HCT116 (cell line): ENCODE measurements at regions not wholly inside any gene's neighbourhood (a gene's known extent, or its start where the extent isn't known, plus 50 kb on each side); places are given as distances from the start of the nearest gene placed in this dataset.
"Not testable (repeated sequence)": the region's sequence is repeated elsewhere in the genome, so short reads cannot be mapped to it uniquely, and the experiment has no call there.

Experiments
- ATAC-seq: fragments of 200-7000 bp; cut with Tn5 transposase; 2 replicates; pipeline ENCODE4 v1.9.1; 2020; ENCODE audit warnings: mild to moderate bottlenecking, moderate library complexity
- BruUV-seq: library from RNA; stranded (reverse); fragments of 400-500 nt; replicated peaks from 2 replicates; lab custom pipeline; 2021; lab: Mats Ljungman, UMichigan
- CTCF ChIA-PET: fragments of 300-600 bp; sonication (Branson Sonifier 250); formaldehyde crosslinking; loops from one replicate; lab custom pipeline; 2021; ENCODE audit warnings: antibody characterized with exemption; lab: Charles Lee
- POLR2A ChIA-PET: fragments of 300-600, 350-600 bp; sonication (Branson Sonifier 250); formaldehyde crosslinking; loops from one replicate; lab custom pipeline; 2021; ENCODE audit warnings: antibody characterized with exemption; lab: Charles Lee
- RAD21 ChIA-PET, 2 experiments: fragments of 300-600 bp; sonication (Branson Sonifier 250); formaldehyde crosslinking; loops; one replicate each; lab custom pipeline; 2023; ENCODE audit warnings: low total read pairs in 2 of 2; ENCODE audit not compliant: uncharacterized antibody in 2 of 2, unreplicated experiment in 2 of 2, low non-redundant PET in 1 of 2; lab: Charles Lee
- DNase-seq: peaks from one replicate; pipeline ENCODE4 v3.0.0-alpha.2; 2010; ENCODE audit warnings: low read depth, low spot score
- H2AFZ ChIP-seq: fragments of 200-600 bp; shearing (Covaris generic), sonication (generic); 2 replicates; pipeline ENCODE4 v1.6.1; 2017; ENCODE audit warnings: low read depth, mixed run types, mixed read lengths, antibody characterized with exemption, low read length; ENCODE audit not compliant: poor library complexity, severe bottlenecking
- H3K27ac ChIP-seq: 2 replicates; pipeline ENCODE4 v1.5.1; 2012; ENCODE audit warnings: low read depth, low read length
- H3K27me3 ChIP-seq: fragments of 200-600 bp; sonication (generic); 2 replicates; pipeline ENCODE4 v1.6.1; 2016; ENCODE audit warnings: mixed run types, low read length, mixed read lengths; ENCODE audit not compliant: insufficient read depth
- H3K36me3 ChIP-seq, 2 experiments: fragments of 200-500 bp in 1 of 2; fragments of 200-600 bp in 1 of 2; sonication (Bioruptor generic) in 1 of 2; sonication (generic) in 1 of 2; 2 replicates each; pipeline versions ENCODE4 v1.5.1 to v1.6.1; 2014 to 2016; ENCODE audit warnings: low read length in 2 of 2, inconsistent platforms in 1 of 2, mixed read lengths in 1 of 2, mixed run types in 1 of 2; ENCODE audit not compliant: insufficient read depth in 2 of 2, control insufficient read depth in 1 of 2
- H3K4me1 ChIP-seq, 2 experiments: fragments of 200-600 bp in 1 of 2; sonication (generic) in 1 of 2; 2 replicates each; pipeline versions ENCODE4 v1.5.1 to v1.6.1; 2012 to 2017; ENCODE audit warnings: low read length in 2 of 2, inconsistent platforms in 1 of 2, mild to moderate bottlenecking in 1 of 2, mixed read lengths in 1 of 2, mixed run types in 1 of 2, moderate library complexity in 1 of 2; ENCODE audit not compliant: insufficient read depth in 2 of 2, control insufficient read depth in 1 of 2
- H3K4me2 ChIP-seq: fragments of 200-600 bp; sonication (generic); 2 replicates; pipeline ENCODE4 v1.6.1; 2017; ENCODE audit warnings: mixed run types, low read length, mixed read lengths
- H3K4me3 ChIP-seq, 2 experiments: fragments of 200-600 bp in 1 of 2; sonication (generic) in 1 of 2; replicated peaks in 1 of 2; 2 replicates each; pipeline ENCODE4 v1.5.1; 2011 to 2016; ENCODE audit warnings: low read length in 2 of 2, control low read depth in 1 of 2, low read depth in 1 of 2, mild to moderate bottlenecking in 1 of 2, mixed read lengths in 1 of 2, mixed run types in 1 of 2
- H3K79me2 ChIP-seq: fragments of 200-600 bp; sonication (generic); 2 replicates; pipeline ENCODE4 v1.6.1; 2017; ENCODE audit warnings: mild to moderate bottlenecking, mixed run types, low read length, moderate library complexity, mixed read lengths; ENCODE audit not compliant: insufficient read depth
- H3K9ac ChIP-seq: fragments of 200-600 bp; sonication (generic); 2 replicates; pipeline ENCODE4 v1.6.1; 2016; ENCODE audit warnings: low read length, mixed read lengths
- H3K9me2 ChIP-seq: fragments of 200-600 bp; sonication (generic), shearing (Covaris generic); 2 replicates; pipeline ENCODE4 v1.6.1; 2017; ENCODE audit warnings: mixed run types, mild to moderate bottlenecking, moderate library complexity; ENCODE audit not compliant: insufficient read depth
- H3K9me3 ChIP-seq, 2 experiments: fragments of 200-500 bp in 1 of 2; fragments of 200-600 bp in 1 of 2; sonication (Bioruptor generic) in 1 of 2; sonication (generic) in 1 of 2; 2 replicates each; pipeline ENCODE4 v1.6.1; 2014 to 2017; ENCODE audit warnings: low read length in 2 of 2, mixed read lengths in 2 of 2, inconsistent platforms in 1 of 2, low read depth in 1 of 2, mild to moderate bottlenecking in 1 of 2, mixed run types in 1 of 2, moderate library complexity in 1 of 2; ENCODE audit not compliant: control insufficient read depth in 1 of 2, insufficient read depth in 1 of 2
- H4K20me1 ChIP-seq: fragments of 200-600 bp; sonication (generic), shearing (Covaris generic); 2 replicates; pipeline ENCODE4 v1.6.1; 2017; ENCODE audit warnings: mixed run types, mild to moderate bottlenecking, moderate library complexity; ENCODE audit not compliant: insufficient read depth
- EGR1 ChIP-seq: IDR thresholded peaks from 2 replicates; pipeline ENCODE4 v1.6.1; 2012; ENCODE audit warnings: low read depth
- EZH2phosphoT487 ChIP-seq: fragments of 200-600 bp; IDR thresholded peaks from 2 replicates; pipeline ENCODE4 v1.6.1; 2018; ENCODE audit warnings: antibody characterized with exemption, borderline replicate concordance
- FOSL1 ChIP-seq: IDR thresholded peaks from 2 replicates; pipeline ENCODE4 v1.6.1; 2012; ENCODE audit warnings: low read depth
- JUND ChIP-seq: IDR thresholded peaks from 2 replicates; pipeline ENCODE4 v1.6.1; 2012
- POLR2A ChIP-seq: IDR thresholded peaks from 2 replicates; pipeline ENCODE4 v1.7.0; 2011; ENCODE audit warnings: borderline replicate concordance; ENCODE audit not compliant: insufficient read depth, insufficient read length; ENCODE audit errors: extremely low read depth
- POLR2AphosphoS5 ChIP-seq: IDR thresholded peaks from 2 replicates; pipeline ENCODE4 v1.6.1; 2011; ENCODE audit warnings: mild to moderate bottlenecking, low read depth, low read length, moderate library complexity
- RAD21 ChIP-seq: IDR thresholded peaks from 2 replicates; pipeline ENCODE4 v1.6.1; 2012; ENCODE audit warnings: low read depth, mild to moderate bottlenecking
- TCF7L2 ChIP-seq: IDR thresholded peaks from 2 replicates; pipeline ENCODE4 v1.7.0; 2011; ENCODE audit warnings: borderline replicate concordance, inconsistent platforms; ENCODE audit not compliant: insufficient read depth, insufficient read length; ENCODE audit errors: extremely low read depth
- ZFX ChIP-seq: fragments of 450-650 bp; IDR thresholded peaks from 2 replicates; pipeline ENCODE4 v1.6.1; 2017
- intact Hi-C: fragments of 100-400 bp; cut with micrococcal nuclease; formaldehyde crosslinking; loops from 2 replicates; pipeline ENCODE4 v1.10.0; 2022
- TF ChIP-seq, protein P1 (sequence below): IDR thresholded peaks from 2 replicates; pipeline ENCODE4 v1.6.1; 2012; ENCODE audit warnings: low read depth

DNA sequence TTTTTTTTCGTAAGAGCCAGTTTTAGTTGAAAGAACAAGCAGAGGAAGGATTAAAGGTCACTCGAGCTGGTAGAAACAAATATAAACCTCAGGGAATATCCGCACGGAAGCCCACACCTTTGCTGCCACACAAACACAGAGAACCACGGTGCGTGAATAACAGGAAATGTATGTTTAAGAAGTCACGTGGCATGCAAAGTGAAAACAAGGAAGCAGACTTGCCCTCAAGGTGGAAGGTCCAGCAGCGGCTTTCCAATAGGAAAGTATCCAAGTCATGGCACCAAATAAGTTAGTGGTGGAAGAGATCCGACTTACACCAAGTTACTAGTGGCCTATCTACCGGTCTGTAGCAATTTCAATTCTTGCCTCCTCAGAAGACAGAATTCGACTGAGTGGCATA is 215.5 kb downstream of the HHIP start:
- H3K27ac ChIP-seq = no peak overlapping the region
- H4K20me1 ChIP-seq = no peaks in the 10 kb centered on the region
- no peak overlapping the region for H3K4me3 ChIP-seq
- no peaks in the 10 kb centered on the region for H3K9me2 ChIP-seq
- DNase-seq = no peak
- no peaks in the 10 kb centered on the region for H3K79me2 ChIP-seq
- no peak overlapping the region for H2AFZ ChIP-seq
- POLR2A ChIA-PET = no interaction called here
- no peak overlapping the region for H3K9ac ChIP-seq
- CTCF ChIA-PET = no interaction called here
- H3K4me1 ChIP-seq = no peaks in the 10 kb centered on the region
- no peaks in the 10 kb centered on the region for H3K36me3 ChIP-seq
- ATAC-seq = no peak
- H3K4me2 ChIP-seq = no peak overlapping the region
- intact Hi-C loops = no loop called here
- H3K9me3 ChIP-seq = no peaks in the 10 kb centered on the region
- no peaks in the 10 kb centered on the region for H3K27me3 ChIP-seq
- TF ChIP-seq ZFX (no peak), POLR2A (no peak), RAD21 (no peak), EZH2phosphoT487 (no peak), JUND (no peak), FOSL1 (no peak)
- TF ChIP-seq, protein P1, sequence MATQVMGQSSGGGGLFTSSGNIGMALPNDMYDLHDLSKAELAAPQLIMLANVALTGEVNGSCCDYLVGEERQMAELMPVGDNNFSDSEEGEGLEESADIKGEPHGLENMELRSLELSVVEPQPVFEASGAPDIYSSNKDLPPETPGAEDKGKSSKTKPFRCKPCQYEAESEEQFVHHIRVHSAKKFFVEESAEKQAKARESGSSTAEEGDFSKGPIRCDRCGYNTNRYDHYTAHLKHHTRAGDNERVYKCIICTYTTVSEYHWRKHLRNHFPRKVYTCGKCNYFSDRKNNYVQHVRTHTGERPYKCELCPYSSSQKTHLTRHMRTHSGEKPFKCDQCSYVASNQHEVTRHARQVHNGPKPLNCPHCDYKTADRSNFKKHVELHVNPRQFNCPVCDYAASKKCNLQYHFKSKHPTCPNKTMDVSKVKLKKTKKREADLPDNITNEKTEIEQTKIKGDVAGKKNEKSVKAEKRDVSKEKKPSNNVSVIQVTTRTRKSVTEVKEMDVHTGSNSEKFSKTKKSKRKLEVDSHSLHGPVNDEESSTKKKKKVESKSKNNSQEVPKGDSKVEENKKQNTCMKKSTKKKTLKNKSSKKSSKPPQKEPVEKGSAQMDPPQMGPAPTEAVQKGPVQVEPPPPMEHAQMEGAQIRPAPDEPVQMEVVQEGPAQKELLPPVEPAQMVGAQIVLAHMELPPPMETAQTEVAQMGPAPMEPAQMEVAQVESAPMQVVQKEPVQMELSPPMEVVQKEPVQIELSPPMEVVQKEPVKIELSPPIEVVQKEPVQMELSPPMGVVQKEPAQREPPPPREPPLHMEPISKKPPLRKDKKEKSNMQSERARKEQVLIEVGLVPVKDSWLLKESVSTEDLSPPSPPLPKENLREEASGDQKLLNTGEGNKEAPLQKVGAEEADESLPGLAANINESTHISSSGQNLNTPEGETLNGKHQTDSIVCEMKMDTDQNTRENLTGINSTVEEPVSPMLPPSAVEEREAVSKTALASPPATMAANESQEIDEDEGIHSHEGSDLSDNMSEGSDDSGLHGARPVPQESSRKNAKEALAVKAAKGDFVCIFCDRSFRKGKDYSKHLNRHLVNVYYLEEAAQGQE = no peak
- TF ChIP-seq, all 23 proteins: peak for 0
- no TSS peak for BruUV-seq
- RAD21 ChIA-PET = no interaction called here

DNA sequence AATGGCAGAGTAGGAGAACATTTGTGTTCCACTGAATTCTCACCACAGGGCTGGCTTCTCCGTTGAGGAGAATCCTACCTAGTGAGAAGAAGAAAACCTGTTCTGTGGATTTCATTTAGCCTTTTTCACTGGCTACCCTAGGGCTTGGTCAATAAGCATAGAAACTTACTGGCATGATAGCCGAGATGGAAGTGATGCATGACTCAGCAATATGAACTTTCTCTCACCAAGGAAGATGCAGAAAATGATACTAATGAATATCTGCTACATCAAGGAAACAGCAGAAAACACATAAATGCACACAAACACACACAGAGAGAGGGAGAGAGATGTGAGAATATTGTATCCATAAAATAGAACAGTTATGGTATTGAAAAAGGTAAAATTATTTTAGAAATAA is 216.3 kb downstream of the HHIP start:
- CTCF ChIA-PET = no interaction called here
- no peak overlapping the region for H2AFZ ChIP-seq
- H3K36me3 ChIP-seq = no peaks in the 10 kb centered on the region
- no peaks in the 10 kb centered on the region for H3K9me2 ChIP-seq
- TF ChIP-seq EGR1 (no peak), JUND (no peak), TCF7L2 (no peak), POLR2AphosphoS5 (no peak)
- TF ChIP-seq, all 23 proteins: peak for 0
- H3K4me1 ChIP-seq = no peaks in the 10 kb centered on the region
- ChIA-PET POLR2A (no interaction called here), RAD21 (no interaction called here)
- no peak overlapping the region for H3K27ac ChIP-seq
- no peaks in the 10 kb centered on the region for H4K20me1 ChIP-seq
- no peak overlapping the region for H3K9ac ChIP-seq
- no peaks in the 10 kb centered on the region for H3K9me3 ChIP-seq
- H3K4me3 ChIP-seq = no peak overlapping the region
- intact Hi-C loops = no loop called here
- DNase-seq = no peak
- no peaks in the 10 kb centered on the region for H3K27me3 ChIP-seq
- no peaks in the 10 kb centered on the region for H3K79me2 ChIP-seq
- no TSS peak for BruUV-seq
- H3K4me2 ChIP-seq = no peak overlapping the region
- no peak for ATAC-seq

DNA sequence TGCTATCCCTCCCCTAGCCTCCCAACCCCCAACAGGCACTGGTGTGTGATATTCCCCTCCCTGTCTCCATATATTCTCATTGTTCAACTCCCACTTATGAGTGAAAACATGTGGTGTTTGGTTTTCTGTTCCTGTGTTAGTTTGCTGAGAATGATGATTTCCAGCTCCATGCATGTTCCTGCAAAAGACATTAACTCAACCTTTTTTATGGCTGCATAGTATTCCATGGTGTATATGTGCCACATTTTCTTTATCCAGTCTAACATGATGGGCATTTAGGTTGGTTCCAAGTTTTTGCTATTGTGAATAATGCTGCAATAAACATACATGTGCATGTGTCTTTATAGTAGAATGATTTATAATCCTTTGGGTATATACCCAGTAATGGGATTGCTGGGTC is 218.9 kb downstream of the HHIP start:
- DNase-seq, intact Hi-C loops, H3K36me3 ChIP-seq, H3K9me3 ChIP-seq, ATAC-seq, H3K79me2 ChIP-seq, H3K4me2 ChIP-seq, POLR2A ChIA-PET, H3K27me3 ChIP-seq, H3K4me3 ChIP-seq, H3K27ac ChIP-seq, H2AFZ ChIP-seq, H3K9ac ChIP-seq, H4K20me1 ChIP-seq, H3K9me2 ChIP-seq, RAD21 ChIA-PET, BruUV-seq, CTCF ChIA-PET, H3K4me1 ChIP-seq: not testable (repeated sequence)
